Spleen (tissue), 11 donors: ENCODE measurements at regions not wholly inside any gene's neighbourhood (a gene's known extent, or its start where the extent isn't known, plus 50 kb on each side); places are given as distances from the start of the nearest gene placed in this dataset.

Experiments used
- DNase-seq: peaks from one replicate; pipeline ENCODE4 v3.0.0-alpha.2; 2020
- H3K27ac ChIP-seq, 8 donors: fragments of 200-600 bp; sonication (generic) in 7 of 8; 1 replicate in 4 of 8; 2 replicates in 4 of 8; pipeline versions ENCODE4 v1.5.0 to v1.8.0; 2016 to 2021; ENCODE audit warnings: inconsistent platforms in 4 of 8, mild to moderate bottlenecking in 4 of 8, moderate library complexity in 1 of 8
- H3K27me3 ChIP-seq, 7 donors: fragments of 200-600 bp; sonication (generic) in 6 of 7; replicated peaks in 1 of 7; 1 replicate in 4 of 7; 2 replicates in 3 of 7; pipeline versions ENCODE4 v1.5.0 to v1.8.0; 2016 to 2021; ENCODE audit warnings: inconsistent platforms in 3 of 7, mild to moderate bottlenecking in 1 of 7
- H3K36me3 ChIP-seq, 6 donors: fragments of 200-600 bp; sonication (generic) in 5 of 6; 1 replicate in 4 of 6; 2 replicates in 2 of 6; pipeline versions ENCODE4 v1.5.0 to v1.8.0; 2016 to 2021; ENCODE audit warnings: inconsistent platforms in 2 of 6
- H3K4me1 ChIP-seq, 6 donors: fragments of 200-600 bp; sonication (generic) in 5 of 6; 1 replicate in 3 of 6; 2 replicates in 3 of 6; pipeline versions ENCODE4 v1.5.0 to v1.8.0; 2016 to 2021; ENCODE audit warnings: inconsistent platforms in 3 of 6
- H3K4me3 ChIP-seq, 8 donors: fragments of 200-600 bp; sonication (generic) in 7 of 8; 1 replicate in 4 of 8; 2 replicates in 4 of 8; pipeline versions ENCODE4 v1.5.0 to v1.8.0; 2016 to 2021; ENCODE audit warnings: inconsistent platforms in 4 of 8, mild to moderate bottlenecking in 4 of 8, moderate library complexity in 2 of 8
- H3K9me3 ChIP-seq, 8 donors: fragments of 200-600 bp; sonication (generic) in 7 of 8; 1 replicate in 4 of 8; 2 replicates in 4 of 8; pipeline versions ENCODE4 v1.5.0 to v1.8.0; 2016 to 2021; ENCODE audit warnings: inconsistent platforms in 4 of 8
- CTCF ChIP-seq, 11 experiments: fragments of 200-600 bp in 7 of 11; fragments of 450-650 bp in 4 of 11; sonication (generic) in 4 of 11; IDR thresholded peaks in 8 of 11; conservative IDR thresholded peaks in 3 of 11; 1 replicate in 7 of 11; 2 replicates in 4 of 11; pipeline versions ENCODE4 v1.4.0 to v1.8.0; 2016 to 2021; ENCODE audit warnings: antibody characterized with exemption in 11 of 11, inconsistent platforms in 4 of 11, mild to moderate bottlenecking in 1 of 11
- POLR2A ChIP-seq, 3 donors: fragments of 450-650 bp; IDR thresholded peaks; one replicate each; pipeline ENCODE4 v1.5.1; 2017; ENCODE audit warnings: antibody characterized with exemption in 3 of 3, mild to moderate bottlenecking in 1 of 3
- POLR2AphosphoS5 ChIP-seq, 3 donors: sonication (generic); formaldehyde crosslinking; IDR thresholded peaks; one replicate each; pipeline ENCODE4 v1.5.1; 2017; ENCODE audit warnings: antibody characterized with exemption in 3 of 3
- WGBS, 5 donors: extraction: QIAGEN DNeasy Blood & Tissue Kit in 3 of 5; methylation state at CpG; one replicate each; pipeline versions ENCODE4 v1.1.5 to v1.1.7; 2013 to 2018; 5-methylcytosine and 5-hydroxymethylcytosine counted together
- intact Hi-C: fragments of 100-400 bp; cut with DNase I; formaldehyde crosslinking; loops from one replicate; pipeline ENCODE4 v1.15.0; 2023; ENCODE audit warnings: low total_unique reads
- donor health status: healthy with polysubstance abuse.
- donor health status: DM: no; HTN: no; CAD: no; lungs with moderate emphysema.
- donor health status: DM: no; HTN: no; CAD: no.
- donor health status: Bipolar disorder and iron deficiency.
- donor health status: healthy.
- donor health status: DM: no; HTN: no; CAD: no.
- donor health status: DM: yes; HTN: yes; CAD: no.

DNA sequence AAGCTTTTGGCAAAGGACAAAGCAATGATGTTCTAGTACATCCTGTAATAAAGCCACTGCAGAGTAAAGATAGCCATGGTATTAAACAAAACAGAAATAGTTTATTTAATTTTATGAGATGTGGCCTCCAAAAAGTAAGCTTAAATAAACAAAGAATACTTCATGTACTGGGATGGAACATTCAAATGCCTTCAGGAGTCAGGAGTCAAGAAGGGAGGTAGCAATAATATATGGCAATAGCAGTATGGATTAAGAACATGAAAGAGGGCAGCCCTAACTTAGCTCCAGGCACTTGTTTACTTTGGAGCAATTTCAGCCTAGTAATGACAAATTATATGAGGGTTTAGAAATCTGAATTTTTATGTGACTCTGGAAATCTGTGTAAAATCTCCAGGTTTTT is 343.9 kb upstream of the THRB start:
- H3K36me3 ChIP-seq = no peaks in the 10 kb centered on the region
- H3K4me3 ChIP-seq = no peak overlapping the region
- intact Hi-C loops = no loop called here
- no peaks in the 10 kb centered on the region for H3K27me3 ChIP-seq
- H3K4me1 ChIP-seq = no peaks in the 10 kb centered on the region
- no peaks in the 10 kb centered on the region for H3K9me3 ChIP-seq
- no peak overlapping the region for H3K27ac ChIP-seq
- DNase-seq = no peak
- TF ChIP-seq POLR2A (IDR thresholded peaks at IDR 0.05) (no peak), POLR2AphosphoS5 (IDR thresholded peaks at IDR 0.05) (no peak), CTCF (IDR thresholded peaks at IDR 0.05 in 8 of 11, conservative IDR thresholded peaks at IDR 0.05 in 3 of 11) (no peak)

GRCh38 chr3:24843955-24844354 is 349.3 kb upstream of the THRB start:
- DNase-seq = no peak
- Histone ChIP-seq H3K4me3 (no peak overlapping the region), H3K9me3 (peaks cover 0 to 5% (median 0%) of the 10 kb centered on the region in 8 donors), H3K27me3 (no peaks in the 10 kb centered on the region), H3K27ac (no peak overlapping the region), H3K36me3 (no peaks in the 10 kb centered on the region), H3K4me1 (no peaks in the 10 kb centered on the region)
- 60 to 73% (median 65%) methylated on average over 2 of the region's 2 CpGs for WGBS, 5 donors
- no peak for TF ChIP-seq POLR2AphosphoS5 (IDR thresholded peaks at IDR 0.05)
- no peak for TF ChIP-seq CTCF (IDR thresholded peaks at IDR 0.05 in 8 of 11, conservative IDR thresholded peaks at IDR 0.05 in 3 of 11)
- no peak for TF ChIP-seq POLR2A (IDR thresholded peaks at IDR 0.05)
- intact Hi-C loops = no loop called here

- no peak for TF ChIP-seq POLR2A (IDR thresholded peaks at IDR 0.05)
- no peak for TF ChIP-seq POLR2AphosphoS5 (IDR thresholded peaks at IDR 0.05)
- no peak for TF ChIP-seq CTCF (IDR thresholded peaks at IDR 0.05 in 8 of 11, conservative IDR thresholded peaks at IDR 0.05 in 3 of 11)
- WGBS, 5 donors = 66 to 84% (median 69%) methylated on average over 3 of the region's 3 CpGs
- H3K4me3 ChIP-seq = no peak overlapping the region
- no peaks in the 10 kb centered on the region for H3K36me3 ChIP-seq
- intact Hi-C loops = no loop called here
- H3K9me3 ChIP-seq = peaks cover 0 to 5% (median 0%) of the 10 kb centered on the region in 8 donors
- DNase-seq = no peak
- H3K4me1 ChIP-seq = no peaks in the 10 kb centered on the region
- H3K27ac ChIP-seq = no peak overlapping the region
- no peaks in the 10 kb centered on the region for H3K27me3 ChIP-seq
Measured at GRCh38 chr3:24845524-24846155, 351.0 kb upstream of the THRB start.

GRCh38 chr3:24846286-24846860 is 351.7 kb upstream of the THRB start:
- WGBS, 5 donors = 36 to 81% (median 54%) methylated on average over 1 of the region's 1 CpG
- no peaks in the 10 kb centered on the region for H3K27me3 ChIP-seq
- no peak overlapping the region for H3K4me3 ChIP-seq
- no peaks in the 10 kb centered on the region for H3K36me3 ChIP-seq
- TF ChIP-seq POLR2A (IDR thresholded peaks at IDR 0.05) (no peak), CTCF (IDR thresholded peaks at IDR 0.05 in 8 of 11, conservative IDR thresholded peaks at IDR 0.05 in 3 of 11) (no peak), POLR2AphosphoS5 (IDR thresholded peaks at IDR 0.05) (no peak)
- DNase-seq = no peak
- intact Hi-C loops = no loop called here
- no peaks in the 10 kb centered on the region for H3K4me1 ChIP-seq
- H3K9me3 ChIP-seq = peaks cover 0 to 5% (median 0%) of the 10 kb centered on the region in 8 donors
- no peak overlapping the region for H3K27ac ChIP-seq
